PC-3 (cell line): ENCODE measurements at regions not wholly inside any gene's neighbourhood (a gene's known extent, or its start where the extent isn't known, plus 50 kb on each side); places are given as distances from the start of the nearest gene placed in this dataset.
A peak's percentile ranks its signal among the peaks of the same experiment; 100 is the strongest.

Experiments used
- ATAC-seq: fragments of 200-7000 bp; cut with Tn5 transposase; 2 replicates; pipeline ENCODE4 v1.9.1; 2020; ENCODE audit warnings: mild to moderate bottlenecking, moderate library complexity
- BruUV-seq: library from RNA; stranded (reverse); fragments of 400-500 nt; replicated peaks from 2 replicates; lab custom pipeline; 2021; lab: Mats Ljungman, UMichigan
- CTCF ChIA-PET: fragments of 300-600 bp; sonication (Branson Sonifier 250); formaldehyde crosslinking; loops from one replicate; lab custom pipeline; 2022; ENCODE audit warnings: antibody characterized with exemption; lab: Charles Lee
- POLR2A ChIA-PET: fragments of 300-600 bp; sonication (Branson Sonifier 250); formaldehyde crosslinking; loops from one replicate; lab custom pipeline; 2022; ENCODE audit warnings: antibody characterized with exemption; ENCODE audit not compliant: unreplicated experiment; lab: Charles Lee
- DNase-seq: peaks from one replicate; pipeline ENCODE4 v3.0.0-alpha.2; 2015
- H2AFZ ChIP-seq: fragments of 300-600 bp; sonication (generic); 2 replicates; pipeline ENCODE4 v1.6.0; 2016; ENCODE audit warnings: antibody characterized with exemption, low read length
- H3F3A ChIP-seq: fragments of 300-600 bp; sonication (generic); one replicate; pipeline ENCODE4 v1.6.0; 2017; ENCODE audit warnings: antibody characterized with exemption, low read length, control low read depth, mild to moderate bottlenecking; ENCODE audit not compliant: unreplicated experiment
- H3K27ac ChIP-seq: fragments of 300-600 bp; sonication (generic); 2 replicates; pipeline ENCODE4 v1.5.1; 2016; ENCODE audit warnings: mild to moderate bottlenecking, low read length
- H3K27me3 ChIP-seq: fragments of 300-600 bp; sonication (generic); 2 replicates; pipeline ENCODE4 v1.6.1; 2016; ENCODE audit warnings: low read length, mixed read lengths
- H3K36me3 ChIP-seq: fragments of 300-600 bp; sonication (generic); 2 replicates; pipeline ENCODE4 v1.6.1; 2016; ENCODE audit warnings: low read depth, mixed run types, low read length, mixed read lengths
- H3K4me1 ChIP-seq: fragments of 300-600 bp; sonication (generic); 2 replicates; pipeline ENCODE4 v1.5.1; 2016; ENCODE audit warnings: low read length; ENCODE audit not compliant: insufficient read depth
- H3K4me2 ChIP-seq: fragments of 300-600 bp; sonication (generic); 2 replicates; pipeline ENCODE4 v1.6.0; 2016; ENCODE audit warnings: low read length
- H3K4me3 ChIP-seq: fragments of 300-600 bp; sonication (generic); 2 replicates; pipeline ENCODE4 v1.5.1; 2016; ENCODE audit warnings: mild to moderate bottlenecking, low read length, mixed read lengths
- H3K79me2 ChIP-seq: fragments of 300-600 bp; sonication (generic); 2 replicates; pipeline ENCODE4 v1.6.1; 2017; ENCODE audit warnings: low read length, mixed read lengths
- H3K9ac ChIP-seq: fragments of 300-600 bp; sonication (generic); 2 replicates; pipeline ENCODE4 v1.6.0; 2016; ENCODE audit warnings: mild to moderate bottlenecking, low read length
- H3K9me2 ChIP-seq: fragments of 300-600 bp; sonication (generic); replicated peaks from 2 replicates; pipeline ENCODE4 v1.6.1; 2016; ENCODE audit warnings: mixed run types, low read length, mixed read lengths
- H3K9me3 ChIP-seq: fragments of 300-600 bp; sonication (generic); 2 replicates; pipeline ENCODE4 v1.6.1; 2016; ENCODE audit warnings: low read length, mixed read lengths
- H4K20me1 ChIP-seq: fragments of 300-600 bp; sonication (generic); 2 replicates; pipeline ENCODE4 v1.6.1; 2016; ENCODE audit warnings: low read length, mixed read lengths
- EZH2 ChIP-seq: fragments of 300-600 bp; sonication (generic); IDR thresholded peaks from one replicate; pipeline ENCODE4 v1.6.1; 2017; ENCODE audit warnings: antibody characterized with exemption, mild to moderate bottlenecking, low read length; ENCODE audit not compliant: unreplicated experiment
- EZH2phosphoT487 ChIP-seq: fragments of 300-600 bp; sonication (generic); IDR thresholded peaks from 2 replicates; pipeline ENCODE4 v1.6.1; 2018; ENCODE audit warnings: mild to moderate bottlenecking, antibody characterized with exemption, low read length, borderline replicate concordance
- intact Hi-C: fragments of 100-400 bp; cut with micrococcal nuclease; formaldehyde crosslinking; loops from 2 replicates; pipeline ENCODE4 v1.9.0; 2023
- TF ChIP-seq, protein P1 (sequence below): fragments of 300-600 bp; sonication (generic); conservative IDR thresholded peaks from 2 replicates; pipeline ENCODE4 v1.5.1; 2017; ENCODE audit warnings: antibody characterized with exemption, low read depth, mild to moderate bottlenecking, low read length

DNA sequence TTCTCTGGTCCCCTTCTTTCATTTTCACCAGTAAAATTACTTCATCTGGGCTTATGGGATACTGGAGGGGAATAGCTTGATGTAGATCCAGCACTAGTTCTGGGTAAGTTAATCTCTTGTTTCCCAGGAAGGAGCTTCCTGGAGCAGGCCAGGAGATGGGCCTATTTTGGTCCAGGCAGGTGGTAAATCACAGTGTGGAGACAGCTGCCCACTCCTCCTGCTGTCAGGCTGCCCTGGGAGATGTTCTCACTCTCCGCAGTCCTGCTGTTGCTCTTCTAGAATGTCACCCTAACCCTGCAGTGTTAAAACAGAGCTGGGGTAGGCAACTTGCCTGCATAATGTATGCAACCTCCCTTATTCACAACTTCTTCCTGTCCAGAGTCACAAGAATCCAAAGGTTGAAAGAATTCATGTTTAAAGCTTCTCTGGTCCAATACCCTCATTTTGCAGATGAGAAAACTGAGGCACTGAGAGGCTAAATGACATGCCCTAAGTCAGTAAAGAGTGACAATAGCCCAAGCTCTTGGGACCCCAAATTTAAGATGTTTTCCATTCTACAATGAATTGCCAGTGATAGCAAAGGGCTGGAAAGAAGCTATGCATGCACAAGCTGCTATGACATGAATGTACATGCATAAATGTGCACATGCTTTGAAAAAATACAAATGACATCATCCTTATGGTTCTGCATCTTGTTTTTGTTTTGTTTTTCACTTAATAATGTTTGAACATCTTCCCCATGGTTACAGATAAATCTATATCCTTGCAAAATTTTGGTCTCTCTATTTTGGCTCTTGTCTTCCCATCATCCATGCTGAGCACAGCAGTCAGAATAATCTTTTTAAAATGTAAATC lies 71.8 kb upstream of the ADRA1B start:
- POLR2A ChIA-PET: no interaction called here
- H3K4me1 ChIP-seq: peaks cover 8% of the 10 kb centered on the region
- no peaks in the 10 kb centered on the region for H3K9me3 ChIP-seq
- no peaks in the 10 kb centered on the region for H3K36me3 ChIP-seq
- H3K9me2 ChIP-seq: no peaks in the 10 kb centered on the region
- H3F3A ChIP-seq: peaks cover 5% of the 10 kb centered on the region
- no peak overlapping the region for H3K9ac ChIP-seq
- ATAC-seq (no peak), DNase-seq (no peak)
- no peaks in the 10 kb centered on the region for H3K27me3 ChIP-seq
- CTCF ChIA-PET: no interaction called here
- TF ChIP-seq EZH2: no peak
- TF ChIP-seq, protein P1, sequence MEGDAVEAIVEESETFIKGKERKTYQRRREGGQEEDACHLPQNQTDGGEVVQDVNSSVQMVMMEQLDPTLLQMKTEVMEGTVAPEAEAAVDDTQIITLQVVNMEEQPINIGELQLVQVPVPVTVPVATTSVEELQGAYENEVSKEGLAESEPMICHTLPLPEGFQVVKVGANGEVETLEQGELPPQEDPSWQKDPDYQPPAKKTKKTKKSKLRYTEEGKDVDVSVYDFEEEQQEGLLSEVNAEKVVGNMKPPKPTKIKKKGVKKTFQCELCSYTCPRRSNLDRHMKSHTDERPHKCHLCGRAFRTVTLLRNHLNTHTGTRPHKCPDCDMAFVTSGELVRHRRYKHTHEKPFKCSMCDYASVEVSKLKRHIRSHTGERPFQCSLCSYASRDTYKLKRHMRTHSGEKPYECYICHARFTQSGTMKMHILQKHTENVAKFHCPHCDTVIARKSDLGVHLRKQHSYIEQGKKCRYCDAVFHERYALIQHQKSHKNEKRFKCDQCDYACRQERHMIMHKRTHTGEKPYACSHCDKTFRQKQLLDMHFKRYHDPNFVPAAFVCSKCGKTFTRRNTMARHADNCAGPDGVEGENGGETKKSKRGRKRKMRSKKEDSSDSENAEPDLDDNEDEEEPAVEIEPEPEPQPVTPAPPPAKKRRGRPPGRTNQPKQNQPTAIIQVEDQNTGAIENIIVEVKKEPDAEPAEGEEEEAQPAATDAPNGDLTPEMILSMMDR: no peak
- TF ChIP-seq EZH2phosphoT487: no peak
- no peak overlapping the region for H3K4me2 ChIP-seq
- intact Hi-C loops: no loop called here
- BruUV-seq: no TSS peak
- no peaks in the 10 kb centered on the region for H3K79me2 ChIP-seq
- H2AFZ ChIP-seq: no peak overlapping the region
- H3K27ac ChIP-seq: no peak overlapping the region
- no peak overlapping the region for H3K4me3 ChIP-seq
- H4K20me1 ChIP-seq: no peaks in the 10 kb centered on the region

DNA sequence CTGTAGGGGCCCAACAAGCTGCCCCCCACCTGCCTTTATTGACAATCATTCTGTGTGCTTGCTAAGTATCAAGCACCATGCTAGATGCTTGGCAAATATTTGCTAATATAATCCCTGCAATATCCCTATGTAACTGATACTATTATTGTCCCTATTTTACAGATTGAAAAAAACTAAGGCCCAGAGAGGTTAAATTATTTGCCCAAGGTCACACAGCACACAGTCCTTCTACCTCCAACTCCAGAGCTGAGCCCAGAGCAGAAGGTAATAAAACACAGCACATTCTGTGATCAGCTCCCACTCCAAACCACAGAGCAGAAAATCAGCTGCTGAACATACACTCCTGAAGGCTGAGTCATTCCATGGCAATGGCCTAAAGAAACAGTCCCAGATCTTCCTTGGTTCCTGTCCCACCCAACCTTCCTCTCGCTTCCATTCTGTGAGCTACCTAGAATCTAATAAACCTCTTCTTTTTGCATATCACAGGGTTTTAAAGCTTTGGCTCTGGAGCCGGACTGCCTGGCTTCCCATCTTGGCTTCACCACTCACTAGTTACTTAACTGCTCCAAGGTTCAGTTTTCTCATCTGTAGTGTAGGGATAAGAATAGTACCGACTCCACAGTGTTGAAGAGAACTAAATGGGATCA lies 66.7 kb upstream of the ADRA1B start:
- Histone ChIP-seq H3K4me2 (peak overlapping the region; percentile 80), H3K9me3 (no peaks in the 10 kb centered on the region), H3K9me2 (no peaks in the 10 kb centered on the region), H4K20me1 (no peaks in the 10 kb centered on the region), H3K9ac (peak overlapping the region; percentile 76), H3K4me1 (peaks cover 26% of the 10 kb centered on the region), H3K36me3 (no peaks in the 10 kb centered on the region), H3K27ac (peak overlapping the region; percentile 96), H2AFZ (no peak overlapping the region), H3K79me2 (no peaks in the 10 kb centered on the region), H3K27me3 (no peaks in the 10 kb centered on the region), H3K4me3 (peak overlapping the region; percentile 46; the same call in 1 of the 2 replicates), H3F3A (peaks cover 9% of the 10 kb centered on the region)
- POLR2A ChIA-PET: interaction anchor here (0.7 to 0.8 kb wide), 2 partner anchors 56 to 76 kb away, joined by 3 to 4 read pairs; no protein-coding TSS in a partner anchor
- DNase-seq (peak; percentile 92), ATAC-seq (peak; percentile 74)
- intact Hi-C loops: loop anchor here (1.0 to 2.0 kb wide), 4 partner anchors 23 to 405 kb away; no protein-coding TSS in a partner anchor
- TF ChIP-seq EZH2phosphoT487: no peak
- TF ChIP-seq EZH2: no peak
- TF ChIP-seq, protein P1: no peak
- CTCF ChIA-PET: no interaction called here
- BruUV-seq: no TSS peak
